ENCODE measurements at regions not wholly inside any gene's neighbourhood (a gene's known extent, or its start where the extent isn't known, plus 50 kb on each side); places are given as distances from the start of the nearest gene placed in this dataset.

- peak; percentile 37 for DNase-seq
Observed at GRCh38 chr10:78578929-78579328, 489.8 kb upstream of the ZMIZ1 start.

- DNase-seq = no peak
Observed at GRCh38 chr10:78579576-78579975, 489.2 kb upstream of the ZMIZ1 start.

GRCh38 chr10:78579995-78580394 lies 488.8 kb upstream of the ZMIZ1 start:
- DNase-seq = no peak

- DNase-seq = no peak
Observed at GRCh38 chr10:78581133-78581694, 487.6 kb upstream of the ZMIZ1 start.

GRCh38 chr10:78582540-78582939 lies 486.2 kb upstream of the ZMIZ1 start:
- no peak for DNase-seq

- no peak for DNase-seq
Observed at GRCh38 chr10:78584266-78584665, 484.5 kb upstream of the ZMIZ1 start.

GRCh38 chr10:78584681-78585080 lies 484.1 kb upstream of the ZMIZ1 start:
- DNase-seq = no peak

GRCh38 chr10:78585952-78586351 lies 482.8 kb upstream of the ZMIZ1 start:
- DNase-seq = no peak

GRCh38 chr10:78588194-78588811 lies 480.5 kb upstream of the ZMIZ1 start:
- DNase-seq = no peak

- no peak for DNase-seq
Observed at GRCh38 chr10:78589687-78590086, 479.1 kb upstream of the ZMIZ1 start.

GRCh38 chr10:78591066-78591465 lies 477.7 kb upstream of the ZMIZ1 start:
- no peak for DNase-seq

- no peak for DNase-seq
Observed at GRCh38 chr10:78594559-78595268, 474.1 kb upstream of the ZMIZ1 start.

- DNase-seq = no peak
Observed at GRCh38 chr10:78595269-78595619, 473.5 kb upstream of the ZMIZ1 start.

- DNase-seq = no peak
Observed at GRCh38 chr10:78596556-78596955, 472.2 kb upstream of the ZMIZ1 start.

- DNase-seq = no peak
Observed at GRCh38 chr10:78597796-78598555, 470.8 kb upstream of the ZMIZ1 start.

GRCh38 chr10:78599122-78599853 lies 469.5 kb upstream of the ZMIZ1 start:
- no peak for DNase-seq

- DNase-seq = no peak
Observed at GRCh38 chr10:78600121-78600665, 468.6 kb upstream of the ZMIZ1 start.

- DNase-seq = no peak
Observed at GRCh38 chr10:78600740-78601139, 468.0 kb upstream of the ZMIZ1 start.

GRCh38 chr10:78602201-78602932 lies 466.4 kb upstream of the ZMIZ1 start:
- peak; percentile 15 for DNase-seq

- no peak for DNase-seq
Observed at GRCh38 chr10:78604286-78604685, 464.5 kb upstream of the ZMIZ1 start.

- no peak for DNase-seq
Observed at GRCh38 chr10:78604721-78605120, 464.0 kb upstream of the ZMIZ1 start.

GRCh38 chr10:78605800-78606350 lies 462.9 kb upstream of the ZMIZ1 start:
- no peak for DNase-seq

Data from stimulated activated CD4-positive, alpha-beta T cell treated with anti-CD3 and anti-CD28 coated beads, Interleukin-4, amount 100 ng/mL, for 24 hours (primary cell).